ENCODE measurements at regions not wholly inside any gene's neighbourhood (a gene's known extent, or its start where the extent isn't known, plus 50 kb on each side); places are given as distances from the start of the nearest gene placed in this dataset.

GRCh38 chr10:36608251-36608650, 517.1 kb upstream of the ANKRD30A start:
- TF ChIP-seq CTCF (IDR thresholded peaks at IDR 0.05): no peak
- no peak for TF ChIP-seq POLR2A (IDR thresholded peaks at IDR 0.05)
